Suppressor macrophage (primary cell): ENCODE measurements at regions not wholly inside any gene's neighbourhood (a gene's known extent, or its start where the extent isn't known, plus 50 kb on each side); places are given as distances from the start of the nearest gene placed in this dataset.
A peak's percentile ranks its signal among the peaks of the same experiment; 100 is the strongest.

ENCODE experiments used
- DNase-seq, 4 experiments: peaks; one replicate each; pipeline ENCODE4 v3.0.0-alpha.2; 2020 to 2022

- no peak for DNase-seq
Measured at GRCh38 chr2:176613323-176613987, 344.2 kb downstream of the MTX2 start.

GRCh38 chr2:176614049-176614448, 344.8 kb downstream of the MTX2 start:
- no peak for DNase-seq

- no peak for DNase-seq
Measured at GRCh38 chr2:176614930-176615329, 345.7 kb downstream of the MTX2 start.

- DNase-seq: no peak
Measured at GRCh38 chr2:176619504-176619903, 350.3 kb downstream of the MTX2 start.

GRCh38 chr2:176621350-176621749, 352.1 kb downstream of the MTX2 start:
- no peak for DNase-seq

GRCh38 chr2:176622792-176623191, 353.6 kb downstream of the MTX2 start:
- DNase-seq: no peak

- no peak for DNase-seq
Measured at GRCh38 chr2:176626796-176627195, 357.6 kb downstream of the MTX2 start.

- no peak for DNase-seq
Measured at GRCh38 chr2:176628438-176628837, 359.2 kb downstream of the MTX2 start.

GRCh38 chr2:176633754-176634153, 364.5 kb downstream of the MTX2 start:
- DNase-seq: no peak

GRCh38 chr2:176636401-176636800, 367.2 kb downstream of the MTX2 start:
- DNase-seq: no peak

- no peak for DNase-seq
Measured at GRCh38 chr2:176637142-176637485, 367.9 kb downstream of the MTX2 start.

GRCh38 chr2:176637486-176638166, 368.4 kb downstream of the MTX2 start:
- peak; percentile 28 to 71 (median 58) for DNase-seq

GRCh38 chr2:176638167-176639015, 369.1 kb downstream of the MTX2 start:
- DNase-seq: peak; percentile 53 to 80 (median 67)

- DNase-seq: no peak
Measured at GRCh38 chr2:176639016-176639343, 369.7 kb downstream of the MTX2 start.

- DNase-seq: no peak
Measured at GRCh38 chr2:176639671-176640070, 370.4 kb downstream of the MTX2 start.

- no peak for DNase-seq
Measured at GRCh38 chr2:176641436-176641835, 372.2 kb downstream of the MTX2 start.

- no peak for DNase-seq
Measured at GRCh38 chr2:176642074-176642473, 372.8 kb downstream of the MTX2 start.

- DNase-seq: no peak
Measured at GRCh38 chr2:176643646-176644045, 374.4 kb downstream of the MTX2 start.

GRCh38 chr2:176645494-176645893, 376.3 kb downstream of the MTX2 start:
- no peak for DNase-seq

- DNase-seq: no peak
Measured at GRCh38 chr2:176646033-176646615, 376.9 kb downstream of the MTX2 start.

- DNase-seq: no peak
Measured at GRCh38 chr2:176647325-176648165, 378.3 kb downstream of the MTX2 start.

- DNase-seq: no peak
Measured at GRCh38 chr2:176648700-176649297, 379.6 kb downstream of the MTX2 start.
